ENCODE measurements at regions not wholly inside any gene's neighbourhood (a gene's known extent, or its start where the extent isn't known, plus 50 kb on each side); places are given as distances from the start of the nearest gene placed in this dataset.

DNA sequence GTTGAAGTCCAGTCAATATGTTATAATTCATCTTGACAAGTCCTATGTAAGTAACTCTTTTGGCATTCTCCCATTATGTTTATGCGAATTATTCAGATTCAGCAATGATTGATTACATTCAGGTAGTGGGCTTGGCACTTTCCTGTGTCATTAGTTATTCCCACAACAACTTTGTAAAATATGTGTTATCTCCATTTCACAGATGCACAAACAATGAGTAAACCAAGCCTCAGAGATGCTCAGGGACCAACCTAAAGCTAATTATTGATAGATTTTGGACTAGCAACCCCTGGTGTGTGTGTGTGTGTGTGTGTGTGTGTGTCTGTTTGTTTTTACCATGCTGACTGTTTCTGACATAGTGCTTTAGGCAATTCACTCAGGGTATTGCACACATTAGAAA lies 371.1 kb upstream of the C1orf87 start:
- TF ChIP-seq, protein P1, sequence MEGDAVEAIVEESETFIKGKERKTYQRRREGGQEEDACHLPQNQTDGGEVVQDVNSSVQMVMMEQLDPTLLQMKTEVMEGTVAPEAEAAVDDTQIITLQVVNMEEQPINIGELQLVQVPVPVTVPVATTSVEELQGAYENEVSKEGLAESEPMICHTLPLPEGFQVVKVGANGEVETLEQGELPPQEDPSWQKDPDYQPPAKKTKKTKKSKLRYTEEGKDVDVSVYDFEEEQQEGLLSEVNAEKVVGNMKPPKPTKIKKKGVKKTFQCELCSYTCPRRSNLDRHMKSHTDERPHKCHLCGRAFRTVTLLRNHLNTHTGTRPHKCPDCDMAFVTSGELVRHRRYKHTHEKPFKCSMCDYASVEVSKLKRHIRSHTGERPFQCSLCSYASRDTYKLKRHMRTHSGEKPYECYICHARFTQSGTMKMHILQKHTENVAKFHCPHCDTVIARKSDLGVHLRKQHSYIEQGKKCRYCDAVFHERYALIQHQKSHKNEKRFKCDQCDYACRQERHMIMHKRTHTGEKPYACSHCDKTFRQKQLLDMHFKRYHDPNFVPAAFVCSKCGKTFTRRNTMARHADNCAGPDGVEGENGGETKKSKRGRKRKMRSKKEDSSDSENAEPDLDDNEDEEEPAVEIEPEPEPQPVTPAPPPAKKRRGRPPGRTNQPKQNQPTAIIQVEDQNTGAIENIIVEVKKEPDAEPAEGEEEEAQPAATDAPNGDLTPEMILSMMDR (IDR thresholded peaks at IDR 0.05): no peak
- no peak for ATAC-seq (ENCODE audit: low FRiP score)
- DNase-seq (ENCODE audit: low spot score): no peak

DNA sequence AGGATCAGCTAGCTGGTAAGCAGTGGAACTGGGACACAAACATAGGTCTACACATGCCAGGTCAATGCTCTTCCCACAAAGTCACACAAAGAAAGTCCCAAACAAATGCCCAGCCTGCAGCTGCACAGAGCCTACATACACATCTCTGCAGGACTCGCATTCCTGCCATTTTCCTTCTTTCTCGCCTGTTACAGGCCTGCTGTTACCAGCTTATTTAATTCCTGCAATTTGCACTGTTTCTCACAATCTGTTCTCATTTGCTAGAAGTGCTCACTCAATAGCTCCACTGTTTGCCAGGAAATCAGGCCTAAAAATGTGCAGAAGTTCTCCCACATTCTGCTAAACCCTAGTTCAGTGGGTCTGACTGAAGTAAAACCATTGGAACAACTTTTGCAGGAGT lies 362.6 kb upstream of the C1orf87 start:
- ATAC-seq (ENCODE audit: low FRiP score): no peak
- no peak for DNase-seq (ENCODE audit: low spot score)
- TF ChIP-seq, protein P1 (IDR thresholded peaks at IDR 0.05): no peak

DNA sequence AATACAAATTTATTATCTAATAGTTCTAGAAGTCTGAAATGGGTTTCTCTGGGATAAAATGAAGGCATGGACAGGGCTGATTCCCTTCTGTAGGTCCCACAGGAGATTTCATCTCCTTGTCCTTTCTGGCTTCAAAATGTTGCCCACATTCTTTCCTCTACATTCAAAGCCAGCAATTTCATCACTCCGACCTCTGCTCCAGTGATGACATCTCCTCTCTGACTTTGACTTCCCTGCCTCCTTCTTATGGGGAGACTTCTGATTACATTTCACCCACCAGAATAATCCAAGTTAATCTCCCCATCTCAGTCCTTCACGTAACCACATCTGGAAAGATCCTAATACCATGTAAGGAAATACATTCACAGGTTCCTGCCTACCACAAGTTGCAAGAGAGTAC lies 358.0 kb upstream of the C1orf87 start:
- DNase-seq (ENCODE audit: low spot score): no peak
- ATAC-seq (ENCODE audit: low FRiP score): no peak
- TF ChIP-seq, protein P1 (IDR thresholded peaks at IDR 0.05): no peak

DNA sequence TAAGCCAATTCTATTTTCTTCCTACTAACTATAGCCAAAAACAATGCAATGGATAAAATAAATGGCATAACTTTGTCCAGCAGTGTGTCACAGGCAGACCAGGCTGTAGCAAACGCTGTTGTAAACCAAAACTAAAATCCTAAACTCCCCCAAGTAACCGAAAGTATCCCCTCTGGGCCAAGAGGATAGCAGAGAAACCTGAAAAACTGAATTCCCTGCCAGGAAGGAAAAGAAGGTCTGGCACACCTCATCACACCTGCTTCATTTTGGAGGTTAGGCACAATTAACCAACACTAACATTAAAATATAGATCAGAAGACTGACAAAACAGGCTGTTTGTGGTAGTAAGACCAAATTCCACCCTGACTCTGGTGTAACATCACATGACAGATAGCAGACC lies 356.8 kb upstream of the C1orf87 start:
- DNase-seq (ENCODE audit: low spot score) (no peak), ATAC-seq (ENCODE audit: low FRiP score) (no peak)
- TF ChIP-seq, protein P1 (IDR thresholded peaks at IDR 0.05): no peak

DNA sequence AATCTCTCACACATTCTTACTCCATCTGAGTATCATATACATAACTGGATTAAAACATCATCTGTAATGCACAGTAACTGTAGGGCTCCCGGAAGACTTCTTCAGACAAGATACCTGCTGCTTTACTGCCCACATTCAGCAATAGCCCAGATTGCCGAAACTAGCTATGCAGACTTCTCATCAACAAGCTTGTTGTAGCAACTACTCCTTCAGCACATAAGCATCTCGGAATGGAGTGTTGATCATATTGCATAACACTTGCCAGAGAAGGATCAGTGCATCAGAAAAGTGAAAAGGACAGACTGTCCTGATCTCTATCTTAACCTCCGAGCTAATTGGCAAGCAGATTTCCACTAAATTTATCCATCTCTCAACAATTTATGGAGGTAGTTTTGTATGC lies 354.6 kb upstream of the C1orf87 start:
- TF ChIP-seq, protein P1 (IDR thresholded peaks at IDR 0.05): no peak
- ATAC-seq (ENCODE audit: low FRiP score) (peak; percentile 62), DNase-seq (ENCODE audit: low spot score) (no peak)

DNA sequence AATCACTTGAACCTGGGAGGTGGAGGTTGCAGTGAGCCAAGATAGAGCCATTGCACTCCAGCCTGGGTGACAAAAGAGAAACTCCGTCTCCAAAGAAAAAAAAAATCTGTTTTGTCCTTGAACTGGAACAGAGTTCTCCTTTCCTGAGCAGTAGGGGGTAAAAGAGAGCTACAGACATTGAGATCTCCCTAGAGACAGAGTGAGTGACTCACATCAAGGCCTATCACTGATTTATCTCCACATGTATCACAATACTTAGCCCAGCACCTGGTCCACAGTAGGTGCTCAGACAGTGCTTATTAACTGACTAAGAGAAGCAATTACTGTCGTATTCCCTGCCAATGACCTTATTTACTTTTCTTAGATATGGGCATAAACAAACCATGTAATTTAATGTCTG lies 354.1 kb upstream of the C1orf87 start:
- DNase-seq (ENCODE audit: low spot score) (no peak), ATAC-seq (ENCODE audit: low FRiP score) (no peak)
- TF ChIP-seq, protein P1 (IDR thresholded peaks at IDR 0.05): no peak

DNA sequence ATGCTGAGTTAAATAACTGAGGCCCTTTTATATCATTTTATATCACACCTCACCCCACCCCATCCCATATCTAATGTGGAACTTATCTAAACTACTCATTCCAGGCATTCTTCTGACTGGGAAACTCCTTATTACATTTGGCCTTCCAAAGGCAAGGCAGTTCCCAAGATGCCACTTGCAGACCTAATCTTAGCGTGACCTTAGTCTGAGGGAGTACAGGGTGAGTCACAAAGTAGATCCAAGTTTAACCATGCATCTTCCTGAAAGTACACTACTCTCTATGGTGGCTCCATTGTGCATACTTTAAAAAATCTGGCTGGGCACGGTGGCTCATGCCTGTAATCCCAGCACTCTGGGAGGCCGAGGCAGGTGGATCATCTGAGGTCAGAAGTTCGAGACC lies 353.6 kb upstream of the C1orf87 start:
- TF ChIP-seq, protein P1 (IDR thresholded peaks at IDR 0.05): no peak
- peak; percentile 60 for ATAC-seq (ENCODE audit: low FRiP score)
- DNase-seq (ENCODE audit: low spot score): no peak
